ENCODE measurements at regions not wholly inside any gene's neighbourhood (a gene's known extent, or its start where the extent isn't known, plus 50 kb on each side); places are given as distances from the start of the nearest gene placed in this dataset.

- Histone ChIP-seq H2BK120ac (replicated peaks; ENCODE audit: low read depth, low read length) (no peak overlapping the region), H2BK15ac (ENCODE audit: low read length) (no peak overlapping the region), H3K23me2 (ENCODE audit: low read depth, low read length) (no peaks in the 10 kb centered on the region), H3K14ac (ENCODE audit: insufficient read length) (no peak overlapping the region), H3K36me3 (ENCODE audit: control insufficient read depth in 2 of 4, insufficient read depth in 4 of 4, low read length in 3 of 4) (no peaks in the 10 kb centered on the region; a peak in 1 of 8 replicates), H3K56ac (replicated peaks; ENCODE audit: insufficient read length, low read depth, low read length) (no peak overlapping the region), H2BK20ac (ENCODE audit: low read length) (no peak overlapping the region), H2AK5ac (ENCODE audit: low read depth, low read length) (no peak overlapping the region), H3K18ac (ENCODE audit: extremely low read depth, low read length) (no peak overlapping the region), H4K5ac (ENCODE audit: insufficient read length, low read depth, low read length) (no peak overlapping the region), H3K9me3 (ENCODE audit: insufficient read depth in 2 of 2, low read depth in 1 of 2, low read length in 1 of 2) (peaks cover 8 to 15% of the 10 kb centered on the region in 2 experiments; a peak in 3 of 4 replicates), H2BK12ac (ENCODE audit: low read depth, low read length) (no peak overlapping the region), H3K4ac (replicated peaks; ENCODE audit: insufficient read length, low read depth, low read length) (no peak overlapping the region), H3K79me1 (ENCODE audit: low read depth, low read length) (no peaks in the 10 kb centered on the region), H4K8ac (ENCODE audit: extremely low read depth, insufficient read depth, low read length) (no peak overlapping the region), H3K79me2 (ENCODE audit: control insufficient read depth in 1 of 2, insufficient read depth in 2 of 2, low read length in 2 of 2) (no peaks in the 10 kb centered on the region), H4K20me1 (replicated peaks in 1 of 2; ENCODE audit: control insufficient read depth in 1 of 2, insufficient read depth in 2 of 2, low read length in 2 of 2) (no peaks in the 10 kb centered on the region), H2AFZ (ENCODE audit: low read length) (no peak overlapping the region), H3K4me2 (ENCODE audit: insufficient read depth in 1 of 2, low read depth in 2 of 2, low read length in 2 of 2) (no peak overlapping the region), H3K27ac (ENCODE audit: low read depth, low read length) (no peak overlapping the region), H2BK5ac (ENCODE audit: low read depth, low read length) (no peak overlapping the region), H3K4me3 (ENCODE audit: extremely low read depth in 1 of 4, insufficient read depth in 2 of 4, low read depth in 3 of 4, low read length in 4 of 4) (no peak overlapping the region), H3K4me1 (replicated peaks in 1 of 4; ENCODE audit: control insufficient read depth in 3 of 4, insufficient read depth in 4 of 4, low read length in 3 of 4) (no peaks in the 10 kb centered on the region), H4K91ac (replicated peaks; ENCODE audit: insufficient read length, low read length) (no peak overlapping the region), H3K9ac (replicated peaks in 1 of 4; ENCODE audit: extremely low read depth in 1 of 4, low read depth in 3 of 4, low read length in 3 of 4) (no peak overlapping the region), H3K23ac (ENCODE audit: insufficient read length) (no peak overlapping the region), H3K27me3 (replicated peaks in 1 of 4; ENCODE audit: control insufficient read depth in 3 of 4, extremely low read depth in 1 of 4, insufficient read depth in 3 of 4, low read length in 3 of 4) (no peaks in the 10 kb centered on the region)
- CTCF ChIA-PET (ENCODE audit: partially characterized antibody), result interaction anchor here (0.6 kb wide), 1 partner anchor 1207 kb away, joined by 3 read pairs; no protein-coding TSS in a partner anchor
- FAIRE-seq (no peak), DNase-seq (ENCODE audit: low read depth in 1 of 2, low spot score in 2 of 2) (no peak)
- WGBS, 2 experiments (ENCODE audit: extremely low coverage in 1 of 2, insufficient coverage in 1 of 2, insufficient read length in 1 of 2, insufficient replicate concordance in 2 of 2, low coverage in 1 of 2, low lambda C conversion rate in 2 of 2, missing lambda C conversion rate in 1 of 2), result 98% methylated on average over 2 of the region's 2 CpGs; no CpG with 5 or more reads in 1 of the 2 experiments
- POLR2A ChIA-PET (ENCODE audit: partially characterized antibody), result no interaction called here
- TF ChIP-seq, protein P1, sequence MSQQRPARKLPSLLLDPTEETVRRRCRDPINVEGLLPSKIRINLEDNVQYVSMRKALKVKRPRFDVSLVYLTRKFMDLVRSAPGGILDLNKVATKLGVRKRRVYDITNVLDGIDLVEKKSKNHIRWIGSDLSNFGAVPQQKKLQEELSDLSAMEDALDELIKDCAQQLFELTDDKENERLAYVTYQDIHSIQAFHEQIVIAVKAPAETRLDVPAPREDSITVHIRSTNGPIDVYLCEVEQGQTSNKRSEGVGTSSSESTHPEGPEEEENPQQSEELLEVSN (IDR thresholded peaks at IDR 0.05), result no peak
- TF ChIP-seq YY1 (IDR thresholded peaks at IDR 0.05; ENCODE audit: low read depth, low read length) (no peak), HDAC6 (IDR thresholded peaks at IDR 0.05; ENCODE audit: low read depth, low read length) (no peak), JUND (IDR thresholded peaks at IDR 0.05; ENCODE audit: low read length) (no peak), TAF7 (optimal IDR thresholded peaks at IDR 0.05; ENCODE audit: borderline replicate concordance, low read depth, low read length) (no peak), ATF2 (IDR thresholded peaks at IDR 0.05; ENCODE audit: low read length) (no peak), ASH2L (IDR thresholded peaks at IDR 0.05; ENCODE audit: low read length) (no peak), MAX (IDR thresholded peaks at IDR 0.05) (no peak), POU5F1 (IDR thresholded peaks at IDR 0.05; ENCODE audit: low read depth, low read length) (no peak)
- TF ChIP-seq, protein P2, sequence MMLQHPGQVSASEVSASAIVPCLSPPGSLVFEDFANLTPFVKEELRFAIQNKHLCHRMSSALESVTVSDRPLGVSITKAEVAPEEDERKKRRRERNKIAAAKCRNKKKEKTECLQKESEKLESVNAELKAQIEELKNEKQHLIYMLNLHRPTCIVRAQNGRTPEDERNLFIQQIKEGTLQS (IDR thresholded peaks at IDR 0.05; ENCODE audit: insufficient read depth, low read depth, low read length), result no peak
These were observed 1574.9 kb downstream of the HACE1 start for GRCh38 chr6:103284835-103285234.

Measured in H1 (cell line).